ENCODE measurements at regions not wholly inside any gene's neighbourhood (a gene's known extent, or its start where the extent isn't known, plus 50 kb on each side); places are given as distances from the start of the nearest gene placed in this dataset.

- Mint-ChIP-seq H3K4me3 (ENCODE audit: unreplicated experiment) (no peak overlapping the region), H3K9me3 (ENCODE audit: unreplicated experiment) (peaks cover 9% of the 10 kb centered on the region), H3K4me1 (ENCODE audit: low read depth, unreplicated experiment) (no peaks in the 10 kb centered on the region), H3K27me3 (ENCODE audit: insufficient read depth, unreplicated experiment) (peaks cover 7% of the 10 kb centered on the region), H3K27ac (ENCODE audit: unreplicated experiment) (no peak overlapping the region), H3K36me3 (ENCODE audit: insufficient read depth, unreplicated experiment) (no peaks in the 10 kb centered on the region)
- CTCF ChIA-PET: interaction anchor here (0.6 kb wide), 1 partner anchor 229 kb away, joined by 4 read pairs; no protein-coding TSS in a partner anchor
- no peak for DNase-seq
- no peaks in the 10 kb centered on the region for H3K27me3 ChIP-seq (replicated peaks; ENCODE audit: control insufficient read depth, insufficient read depth, low read length)
- no peaks in the 10 kb centered on the region for H3K4me1 ChIP-seq
- POLR2A ChIA-PET: no interaction called here
- no peaks in the 10 kb centered on the region for H3K36me3 ChIP-seq (ENCODE audit: control insufficient read depth, insufficient read depth, low read length)
- intact Hi-C loops (cut with micrococcal nuclease; ENCODE audit: unreplicated experiment): no loop called here
- H3K9me3 ChIP-seq: no peaks in the 10 kb centered on the region
- no TSS peak for BruUV-seq (replicated peaks)
- no peak for TF ChIP-seq CTCF (IDR thresholded peaks at IDR 0.05; ENCODE audit: insufficient read depth in 1 of 2, low read depth in 1 of 2, low read length in 1 of 2, severe bottlenecking in 1 of 2, unreplicated experiment in 1 of 2)
- H3K4me3 ChIP-seq (ENCODE audit: low read depth, low read length): no peak overlapping the region
These were observed 181.2 kb upstream of the BTG1 start for GRCh38 chr12:92326877-92327276.

- Mint-ChIP-seq H3K4me1 (ENCODE audit: low read depth, unreplicated experiment) (no peaks in the 10 kb centered on the region), H3K9me3 (ENCODE audit: unreplicated experiment) (peaks cover 9% of the 10 kb centered on the region), H3K27ac (ENCODE audit: unreplicated experiment) (no peak overlapping the region), H3K4me3 (ENCODE audit: unreplicated experiment) (no peak overlapping the region), H3K36me3 (ENCODE audit: insufficient read depth, unreplicated experiment) (no peaks in the 10 kb centered on the region), H3K27me3 (ENCODE audit: insufficient read depth, unreplicated experiment) (peaks cover 7% of the 10 kb centered on the region)
- Histone ChIP-seq H3K9me3 (no peaks in the 10 kb centered on the region), H3K4me1 (no peaks in the 10 kb centered on the region), H3K36me3 (ENCODE audit: control insufficient read depth, insufficient read depth, low read length) (no peaks in the 10 kb centered on the region), H3K4me3 (ENCODE audit: low read depth, low read length) (no peak overlapping the region), H3K27me3 (replicated peaks; ENCODE audit: control insufficient read depth, insufficient read depth, low read length) (no peaks in the 10 kb centered on the region)
- no peak for DNase-seq
- CTCF ChIA-PET: no interaction called here
- intact Hi-C loops (cut with micrococcal nuclease; ENCODE audit: unreplicated experiment): no loop called here
- TF ChIP-seq CTCF (IDR thresholded peaks at IDR 0.05; ENCODE audit: insufficient read depth in 1 of 2, low read depth in 1 of 2, low read length in 1 of 2, severe bottlenecking in 1 of 2, unreplicated experiment in 1 of 2): no peak
- no TSS peak for BruUV-seq (replicated peaks)
- POLR2A ChIA-PET: no interaction called here
These were observed 179.3 kb upstream of the BTG1 start for GRCh38 chr12:92324849-92325500.

GRCh38 chr12:92312463-92312964, 166.9 kb upstream of the BTG1 start:
- Histone ChIP-seq H3K4me3 (ENCODE audit: low read depth, low read length) (no peak overlapping the region), H3K36me3 (ENCODE audit: control insufficient read depth, insufficient read depth, low read length) (no peaks in the 10 kb centered on the region), H3K9me3 (no peaks in the 10 kb centered on the region), H3K27me3 (replicated peaks; ENCODE audit: control insufficient read depth, insufficient read depth, low read length) (no peaks in the 10 kb centered on the region), H3K4me1 (no peaks in the 10 kb centered on the region)
- intact Hi-C loops (cut with micrococcal nuclease; ENCODE audit: unreplicated experiment): no loop called here
- Mint-ChIP-seq H3K9me3 (ENCODE audit: unreplicated experiment) (no peaks in the 10 kb centered on the region), H3K4me3 (ENCODE audit: unreplicated experiment) (no peak overlapping the region), H3K4me1 (ENCODE audit: low read depth, unreplicated experiment) (no peaks in the 10 kb centered on the region), H3K36me3 (ENCODE audit: insufficient read depth, unreplicated experiment) (no peaks in the 10 kb centered on the region), H3K27ac (ENCODE audit: unreplicated experiment) (no peak overlapping the region), H3K27me3 (ENCODE audit: insufficient read depth, unreplicated experiment) (peaks cover 4% of the 10 kb centered on the region)
- no peak for DNase-seq
- ChIA-PET CTCF (no interaction called here), POLR2A (no interaction called here)
- TF ChIP-seq CTCF (IDR thresholded peaks at IDR 0.05; ENCODE audit: insufficient read depth in 1 of 2, low read depth in 1 of 2, low read length in 1 of 2, severe bottlenecking in 1 of 2, unreplicated experiment in 1 of 2): no peak
- BruUV-seq (replicated peaks): no TSS peak

All from Caco-2 (cell line).